Esophagus muscularis mucosa (tissue), 4 donors: ENCODE measurements at regions not wholly inside any gene's neighbourhood (a gene's known extent, or its start where the extent isn't known, plus 50 kb on each side); places are given as distances from the start of the nearest gene placed in this dataset.

Experiments used
- DNase-seq: peaks from one replicate; pipeline ENCODE4 v3.0.0-alpha.2; 2017; ENCODE audit errors: extremely low spot score
- H3K27ac ChIP-seq, 4 donors: fragments of 200-600 bp; sonication (generic); replicated peaks in 1 of 4; 1 replicate in 3 of 4; 2 replicates in 1 of 4; pipeline ENCODE4 v1.5.1; 2016 to 2019; ENCODE audit warnings: mild to moderate bottlenecking in 1 of 4
- H3K27me3 ChIP-seq, 4 donors: fragments of 200-600 bp; sonication (generic); one replicate each; pipeline versions ENCODE4 v1.5.1 to v1.6.0; 2016 to 2019
- H3K36me3 ChIP-seq, 4 donors: fragments of 200-600 bp; sonication (generic); one replicate each; pipeline ENCODE4 v1.5.1; 2016 to 2019
- H3K4me1 ChIP-seq, 4 donors: fragments of 200-600 bp; sonication (generic); one replicate each; pipeline ENCODE4 v1.5.1; 2016 to 2019
- H3K4me3 ChIP-seq, 4 donors: fragments of 200-600 bp; sonication (generic); 1 replicate in 2 of 4; 2 replicates in 2 of 4; pipeline ENCODE4 v1.5.1; 2016 to 2019; ENCODE audit warnings: mild to moderate bottlenecking in 4 of 4, moderate library complexity in 1 of 4
- H3K9me3 ChIP-seq, 4 donors: fragments of 200-600 bp; sonication (generic); 1 replicate in 3 of 4; 2 replicates in 1 of 4; pipeline ENCODE4 v1.5.1; 2016 to 2019
- CTCF ChIP-seq, 3 experiments: fragments of 200-600 bp in 2 of 3; fragments of 450-650 bp in 1 of 3; sonication (generic) in 2 of 3; IDR thresholded peaks; one replicate each; pipeline ENCODE4 v1.5.1; 2017 to 2019; ENCODE audit warnings: antibody characterized with exemption in 3 of 3, mild to moderate bottlenecking in 2 of 3, moderate library complexity in 1 of 3
- EP300 ChIP-seq: sonication (generic); formaldehyde crosslinking; IDR thresholded peaks from one replicate; pipeline ENCODE4 v1.6.1; 2017; ENCODE audit warnings: antibody characterized with exemption
- POLR2A ChIP-seq: fragments of 450-650 bp; IDR thresholded peaks from one replicate; pipeline ENCODE4 v1.6.1; 2017; ENCODE audit warnings: antibody characterized with exemption, moderate library complexity, mild to moderate bottlenecking, low read depth
- POLR2AphosphoS5 ChIP-seq, 2 donors: sonication (generic); formaldehyde crosslinking; IDR thresholded peaks; one replicate each; pipeline ENCODE4 v1.6.1; 2017; ENCODE audit warnings: antibody characterized with exemption in 2 of 2
- WGBS: methylation state at CpG from one replicate; pipeline ENCODE4 v1.1.5; 2018; 5-methylcytosine and 5-hydroxymethylcytosine counted together
- intact Hi-C: fragments of 100-400 bp; cut with DNase I; formaldehyde crosslinking; loops from one replicate; pipeline ENCODE4 v1.15.1; 2023

GRCh38 chr10:78121801-78122200, 88.1 kb downstream of the RPS24 start:
- no peak overlapping the region for H3K4me3 ChIP-seq
- H3K27me3 ChIP-seq, result no peaks in the 10 kb centered on the region
- H3K4me1 ChIP-seq, result no peaks in the 10 kb centered on the region
- no peak overlapping the region for H3K27ac ChIP-seq
- no peaks in the 10 kb centered on the region for H3K36me3 ChIP-seq
- intact Hi-C loops, result no loop called here
- H3K9me3 ChIP-seq, result peaks cover 0 to 31% (median 20%) of the 10 kb centered on the region in 4 donors
- DNase-seq, result no peak
- TF ChIP-seq CTCF (IDR thresholded peaks at IDR 0.05) (no peak), POLR2AphosphoS5 (IDR thresholded peaks at IDR 0.05) (no peak), POLR2A (no peak), EP300 (no peak)

DNA sequence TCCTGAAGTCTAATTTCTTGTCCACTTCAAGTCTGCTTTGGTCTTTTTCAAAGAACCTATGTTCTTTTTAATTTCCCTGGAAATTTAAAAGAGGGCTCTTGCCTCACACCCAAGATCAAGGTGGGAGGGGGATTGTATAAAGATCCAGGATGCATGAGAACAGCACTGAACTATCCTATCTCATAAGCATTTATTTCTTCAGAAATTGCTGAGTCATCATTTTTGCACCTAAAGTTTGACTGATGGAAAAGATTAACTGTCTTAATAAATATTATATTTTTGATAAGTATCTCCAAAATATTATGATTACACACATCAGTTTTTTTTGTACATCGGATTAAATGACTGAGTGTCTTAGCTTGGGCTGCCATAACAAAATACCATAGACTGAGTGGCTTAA, 90.5 kb downstream of the RPS24 start:
- H3K27me3 ChIP-seq, result no peaks in the 10 kb centered on the region
- H3K27ac ChIP-seq, result no peak overlapping the region
- no peak overlapping the region for H3K4me3 ChIP-seq
- no peaks in the 10 kb centered on the region for H3K4me1 ChIP-seq
- H3K36me3 ChIP-seq, result no peaks in the 10 kb centered on the region
- 70% methylated on average over 1 of the region's 1 CpG for WGBS
- H3K9me3 ChIP-seq, result peaks cover 0 to 31% (median 20%) of the 10 kb centered on the region in 4 donors
- no peak for TF ChIP-seq EP300
- no peak for TF ChIP-seq POLR2AphosphoS5 (IDR thresholded peaks at IDR 0.05)
- no peak for TF ChIP-seq POLR2A
- TF ChIP-seq CTCF (IDR thresholded peaks at IDR 0.05), result no peak
- DNase-seq, result no peak
- intact Hi-C loops, result no loop called here

GRCh38 chr10:78129211-78129610, 95.5 kb downstream of the RPS24 start:
- no peak overlapping the region for H3K4me3 ChIP-seq
- 96% methylated on average over 5 of the region's 5 CpGs for WGBS
- intact Hi-C loops, result no loop called here
- no peaks in the 10 kb centered on the region for H3K36me3 ChIP-seq
- H3K9me3 ChIP-seq, result no peaks in the 10 kb centered on the region
- H3K4me1 ChIP-seq, result no peaks in the 10 kb centered on the region
- no peaks in the 10 kb centered on the region for H3K27me3 ChIP-seq
- DNase-seq, result no peak
- no peak overlapping the region for H3K27ac ChIP-seq
- no peak for TF ChIP-seq POLR2A
- no peak for TF ChIP-seq EP300
- TF ChIP-seq CTCF (IDR thresholded peaks at IDR 0.05), result no peak
- TF ChIP-seq POLR2AphosphoS5 (IDR thresholded peaks at IDR 0.05), result no peak

- intact Hi-C loops, result no loop called here
- Histone ChIP-seq H3K4me1 (no peaks in the 10 kb centered on the region), H3K27me3 (no peaks in the 10 kb centered on the region), H3K27ac (no peak overlapping the region), H3K36me3 (no peaks in the 10 kb centered on the region), H3K4me3 (no peak overlapping the region), H3K9me3 (no peaks in the 10 kb centered on the region)
- DNase-seq, result no peak
- WGBS, result 92% methylated on average over 9 of the region's 9 CpGs
- TF ChIP-seq POLR2AphosphoS5 (IDR thresholded peaks at IDR 0.05) (no peak), EP300 (no peak), POLR2A (no peak), CTCF (IDR thresholded peaks at IDR 0.05) (no peak)
Measured at GRCh38 chr10:78130966-78131710, 97.5 kb downstream of the RPS24 start.
